ENCODE measurements at regions not wholly inside any gene's neighbourhood (a gene's known extent, or its start where the extent isn't known, plus 50 kb on each side); places are given as distances from the start of the nearest gene placed in this dataset.

GRCh38 chr4:96739101-96739500 is 899.2 kb downstream of the PDHA2 start:
- Mint-ChIP-seq H3K36me3 (ENCODE audit: unreplicated experiment) (no peaks in the 10 kb centered on the region), H3K4me3 (ENCODE audit: unreplicated experiment) (no peak overlapping the region), H3K4me1 (ENCODE audit: low read depth, unreplicated experiment) (peaks cover 4% of the 10 kb centered on the region), H3K9me3 (ENCODE audit: unreplicated experiment) (no peaks in the 10 kb centered on the region), H3K27me3 (ENCODE audit: unreplicated experiment) (no peaks in the 10 kb centered on the region), H3K27ac (ENCODE audit: unreplicated experiment) (no peak overlapping the region)
- no peak for TF ChIP-seq CTCF (IDR thresholded peaks at IDR 0.05; ENCODE audit: partially characterized antibody, unreplicated experiment)
- no peak for DNase-seq

- Mint-ChIP-seq H3K27ac (ENCODE audit: unreplicated experiment) (no peak overlapping the region), H3K4me1 (ENCODE audit: low read depth, unreplicated experiment) (no peaks in the 10 kb centered on the region), H3K9me3 (ENCODE audit: unreplicated experiment) (no peaks in the 10 kb centered on the region), H3K36me3 (ENCODE audit: unreplicated experiment) (no peaks in the 10 kb centered on the region), H3K27me3 (ENCODE audit: unreplicated experiment) (no peaks in the 10 kb centered on the region), H3K4me3 (ENCODE audit: unreplicated experiment) (no peak overlapping the region)
- DNase-seq, result no peak
- no peak for TF ChIP-seq CTCF (IDR thresholded peaks at IDR 0.05; ENCODE audit: partially characterized antibody, unreplicated experiment)
Observed at GRCh38 chr4:96742332-96743014, 902.6 kb downstream of the PDHA2 start.

GRCh38 chr4:96744676-96745075 is 904.8 kb downstream of the PDHA2 start:
- Mint-ChIP-seq H3K36me3 (ENCODE audit: unreplicated experiment) (no peaks in the 10 kb centered on the region), H3K4me1 (ENCODE audit: low read depth, unreplicated experiment) (no peaks in the 10 kb centered on the region), H3K27me3 (ENCODE audit: unreplicated experiment) (no peaks in the 10 kb centered on the region), H3K4me3 (ENCODE audit: unreplicated experiment) (no peak overlapping the region), H3K9me3 (ENCODE audit: unreplicated experiment) (no peaks in the 10 kb centered on the region), H3K27ac (ENCODE audit: unreplicated experiment) (no peak overlapping the region)
- DNase-seq, result no peak
- TF ChIP-seq CTCF (IDR thresholded peaks at IDR 0.05; ENCODE audit: partially characterized antibody, unreplicated experiment), result no peak

GRCh38 chr4:96753216-96753615 is 913.3 kb downstream of the PDHA2 start:
- DNase-seq, result no peak
- H3K27me3 Mint-ChIP-seq (ENCODE audit: unreplicated experiment), result no peaks in the 10 kb centered on the region
- H3K4me1 Mint-ChIP-seq (ENCODE audit: low read depth, unreplicated experiment), result no peaks in the 10 kb centered on the region
- no peaks in the 10 kb centered on the region for H3K9me3 Mint-ChIP-seq (ENCODE audit: unreplicated experiment)
- TF ChIP-seq CTCF (IDR thresholded peaks at IDR 0.05; ENCODE audit: partially characterized antibody, unreplicated experiment), result no peak
- no peak overlapping the region for H3K4me3 Mint-ChIP-seq (ENCODE audit: unreplicated experiment)
- no peak overlapping the region for H3K27ac Mint-ChIP-seq (ENCODE audit: unreplicated experiment)
- H3K36me3 Mint-ChIP-seq (ENCODE audit: unreplicated experiment), result no peaks in the 10 kb centered on the region

GRCh38 chr4:96755569-96756484 is 915.9 kb downstream of the PDHA2 start:
- H3K27me3 Mint-ChIP-seq (ENCODE audit: unreplicated experiment), result no peaks in the 10 kb centered on the region
- no peaks in the 10 kb centered on the region for H3K9me3 Mint-ChIP-seq (ENCODE audit: unreplicated experiment)
- no peak overlapping the region for H3K4me3 Mint-ChIP-seq (ENCODE audit: unreplicated experiment)
- H3K36me3 Mint-ChIP-seq (ENCODE audit: unreplicated experiment), result no peaks in the 10 kb centered on the region
- no peaks in the 10 kb centered on the region for H3K4me1 Mint-ChIP-seq (ENCODE audit: low read depth, unreplicated experiment)
- DNase-seq, result no peak
- TF ChIP-seq CTCF (IDR thresholded peaks at IDR 0.05; ENCODE audit: partially characterized antibody, unreplicated experiment), result no peak
- no peak overlapping the region for H3K27ac Mint-ChIP-seq (ENCODE audit: unreplicated experiment)

All from glutamatergic neuron (in vitro differentiated cells).